Gastrocnemius medialis (tissue), 4 donors: ENCODE measurements at regions not wholly inside any gene's neighbourhood (a gene's known extent, or its start where the extent isn't known, plus 50 kb on each side); places are given as distances from the start of the nearest gene placed in this dataset.

Experiments
- CTCF ChIP-seq, 5 experiments: fragments of 450-650 bp in 3 of 5; fragments of 200-600 bp in 2 of 5; sonication (generic) in 2 of 5; IDR thresholded peaks in 4 of 5; conservative IDR thresholded peaks in 1 of 5; 1 replicate in 4 of 5; 2 replicates in 1 of 5; pipeline ENCODE4 v1.5.1; 2016 to 2019; ENCODE audit warnings: antibody characterized with exemption in 5 of 5, mild to moderate bottlenecking in 3 of 5, moderate library complexity in 3 of 5
- POLR2A ChIP-seq, 2 donors: fragments of 450-650 bp; IDR thresholded peaks; one replicate each; pipeline ENCODE4 v1.6.1; 2017; ENCODE audit warnings: antibody characterized with exemption in 2 of 2, mild to moderate bottlenecking in 2 of 2, moderate library complexity in 2 of 2

DNA sequence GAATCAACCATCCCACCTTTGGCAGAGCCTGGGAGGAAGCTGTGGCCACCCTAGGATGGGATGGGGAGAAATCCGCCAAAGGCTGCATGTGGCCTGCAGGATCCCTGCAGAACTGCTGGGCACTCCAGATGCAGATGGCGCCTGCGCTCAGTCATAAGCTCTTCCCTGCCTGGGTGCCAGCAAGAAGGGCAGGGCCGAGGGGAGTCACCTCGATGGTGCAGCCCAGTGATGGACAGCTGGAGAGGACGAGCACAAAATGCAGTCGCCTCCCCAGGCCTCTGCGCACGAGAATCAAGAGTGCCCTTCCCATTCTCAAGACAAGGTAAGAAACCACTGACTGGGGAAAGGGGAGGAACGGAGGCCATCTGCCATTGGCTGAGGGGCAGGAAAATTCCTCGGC is 693.6 kb downstream of the TBC1D22A start:
- TF ChIP-seq CTCF (IDR thresholded peaks at IDR 0.05 in 4 of 5, conservative IDR thresholded peaks at IDR 0.05 in 1 of 5) (no peak), POLR2A (IDR thresholded peaks at IDR 0.05) (no peak)
